AG10803 (cell line): ENCODE measurements at regions not wholly inside any gene's neighbourhood (a gene's known extent, or its start where the extent isn't known, plus 50 kb on each side); places are given as distances from the start of the nearest gene placed in this dataset.
A peak's percentile ranks its signal among the peaks of the same experiment; 100 is the strongest.
"Not testable (repeated sequence)": the region's sequence is repeated elsewhere in the genome, so short reads cannot be mapped to it uniquely, and the experiment has no call there.

Experiments used
- DNase-seq: peaks from one replicate; pipeline ENCODE4 v3.0.0; 2010; ENCODE audit warnings: low read depth
- H3K4me3 ChIP-seq: 2 replicates; pipeline ENCODE4 v1.5.1; 2011; ENCODE audit warnings: mild to moderate bottlenecking, low read length, control low read depth
- CTCF ChIP-seq: conservative IDR thresholded peaks from 2 replicates; pipeline ENCODE4 v1.5.1; 2011; ENCODE audit warnings: mild to moderate bottlenecking, low read length, control low read depth, inconsistent platforms

- DNase-seq, result peak; percentile 11
- TF ChIP-seq CTCF, result no peak
- no peak overlapping the region for H3K4me3 ChIP-seq
Measured at GRCh38 chr12:78269620-78270019, 438.9 kb downstream of the NAV3 start.

DNA sequence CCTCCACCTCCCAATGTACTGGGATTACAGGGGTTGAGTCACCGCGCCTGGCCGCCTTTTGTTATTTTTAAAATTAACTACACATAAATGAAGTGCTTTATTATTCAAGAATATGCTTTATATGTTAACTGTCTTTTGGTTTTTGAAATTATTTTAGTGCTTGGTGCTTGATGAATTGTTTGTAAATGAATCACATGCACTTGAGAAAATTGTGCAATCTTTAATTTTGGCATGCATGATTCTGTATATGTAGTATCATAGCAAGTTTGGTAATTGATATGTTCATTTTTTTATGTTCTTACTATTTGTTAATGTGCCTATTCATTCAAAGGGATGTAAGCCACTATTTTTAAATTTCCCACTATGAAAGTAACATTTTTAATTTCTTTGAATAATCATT, 440.9 kb downstream of the NAV3 start:
- peak; percentile 67 for DNase-seq
- no peak for TF ChIP-seq CTCF
- H3K4me3 ChIP-seq, result no peak overlapping the region

- H3K4me3 ChIP-seq, result no peak overlapping the region
- TF ChIP-seq CTCF, result no peak
- no peak for DNase-seq
Measured at GRCh38 chr12:78275886-78276285, 445.2 kb downstream of the NAV3 start.

DNA sequence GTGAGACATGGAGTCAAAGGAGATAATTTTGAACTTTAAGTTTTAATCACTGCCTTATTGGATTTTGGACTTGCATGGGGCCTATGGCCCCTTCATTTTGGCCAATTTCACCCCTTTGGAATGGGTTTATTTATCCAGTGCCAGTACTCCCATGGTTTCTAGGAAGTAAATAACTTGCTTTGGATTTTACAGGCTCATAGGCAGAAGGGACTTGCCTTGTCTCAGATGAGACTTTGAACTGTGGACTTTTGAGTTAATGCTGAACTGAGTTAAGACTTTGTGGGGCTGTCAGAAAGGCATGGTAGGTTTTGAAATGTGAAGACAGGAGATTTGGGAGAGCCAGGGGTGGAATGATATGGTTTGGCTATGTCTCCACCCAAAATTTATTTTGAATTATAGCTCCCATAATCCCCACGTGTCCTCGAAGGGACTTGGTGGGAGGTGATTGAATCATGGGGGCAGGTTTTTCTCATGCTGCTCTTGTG, 448.1 kb downstream of the NAV3 start:
- H3K4me3 ChIP-seq, result no peak overlapping the region
- TF ChIP-seq CTCF, result no peak
- no peak for DNase-seq

- H3K4me3 ChIP-seq, result no peak overlapping the region
- TF ChIP-seq CTCF, result no peak
Measured at GRCh38 chr12:78279567-78279966, 448.9 kb downstream of the NAV3 start.

DNA sequence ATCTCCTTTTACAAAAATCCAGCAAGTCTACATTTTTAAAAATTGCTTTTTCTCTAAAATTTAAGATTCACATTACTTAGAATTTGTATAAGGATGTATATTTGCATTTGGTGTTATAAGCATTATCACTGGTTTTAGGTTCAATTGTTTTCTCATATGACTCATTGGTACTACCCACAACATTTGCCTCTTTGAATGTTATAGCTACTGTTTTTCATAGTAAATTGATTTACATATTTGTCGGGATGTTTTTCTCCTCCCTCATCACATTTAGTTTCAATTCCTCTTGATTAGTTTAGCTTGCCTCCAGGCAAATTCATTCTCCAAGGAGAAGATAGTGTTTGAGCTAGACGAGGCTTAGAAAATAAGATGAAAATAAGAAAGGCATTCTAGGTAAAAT, 450.4 kb downstream of the NAV3 start:
- H3K4me3 ChIP-seq, DNase-seq: not testable (repeated sequence)

More at GRCh38 chr12:78279567-78279966, 448.9 kb downstream of the NAV3 start:
- no peak for DNase-seq

GRCh38 chr12:78284417-78284816, 453.7 kb downstream of the NAV3 start:
- no peak for TF ChIP-seq CTCF
- no peak overlapping the region for H3K4me3 ChIP-seq
- DNase-seq, result no peak
